CD1c-positive myeloid dendritic cell (primary cell): ENCODE measurements at regions not wholly inside any gene's neighbourhood (a gene's known extent, or its start where the extent isn't known, plus 50 kb on each side); places are given as distances from the start of the nearest gene placed in this dataset.

Experiments
- DNase-seq: peaks from one replicate; pipeline ENCODE4 v3.0.0-alpha.2; 2016; ENCODE audit errors: extremely low spot score

- no peak for DNase-seq
Measured at GRCh38 chr10:131771634-131772358, 129.0 kb upstream of the PPP2R2D start.

GRCh38 chr10:131772441-131772840 is 128.4 kb upstream of the PPP2R2D start:
- DNase-seq: no peak

GRCh38 chr10:131773370-131774343 is 127.2 kb upstream of the PPP2R2D start:
- no peak for DNase-seq

DNA sequence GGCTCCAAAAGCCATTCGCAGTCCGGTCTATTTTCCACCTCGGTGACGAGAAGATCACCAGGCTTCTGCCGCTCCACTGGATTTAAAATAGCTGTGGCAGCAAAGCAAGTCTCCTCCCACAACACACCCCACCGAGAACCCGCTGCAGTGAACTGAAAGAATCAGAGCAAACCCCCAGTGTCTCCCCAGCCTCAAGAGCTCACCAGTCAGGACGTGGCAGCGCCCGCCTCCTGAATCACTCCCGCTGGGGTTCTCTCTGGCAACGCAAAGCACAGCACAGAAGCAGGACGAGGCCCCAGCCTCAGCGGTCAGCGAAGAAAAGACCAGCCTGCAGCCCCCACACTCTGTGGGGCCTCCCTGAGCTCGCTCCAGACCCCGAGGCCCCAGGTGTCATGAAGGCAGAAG is 126.1 kb upstream of the PPP2R2D start:
- DNase-seq: no peak

DNA sequence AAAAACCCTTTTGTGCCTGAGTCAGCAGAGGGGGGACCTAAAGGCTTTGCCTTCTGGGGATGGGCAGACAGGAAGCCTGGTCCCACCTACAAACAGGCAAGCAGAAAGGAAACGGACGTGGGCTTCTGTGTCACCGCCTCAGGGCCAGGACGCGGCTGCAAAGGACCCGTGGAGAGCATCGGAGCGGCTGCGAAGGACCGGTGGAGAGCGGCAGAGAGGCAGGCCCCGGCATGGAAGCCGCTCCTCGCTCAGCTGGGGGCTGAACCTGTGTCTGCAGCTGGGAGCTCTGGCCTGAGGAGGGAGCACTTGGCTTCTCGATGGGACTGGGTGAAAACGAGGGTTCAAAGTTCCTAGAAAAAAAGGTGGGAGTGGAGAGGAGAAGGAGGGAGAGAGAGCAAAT is 125.4 kb upstream of the PPP2R2D start:
- no peak for DNase-seq

- DNase-seq: no peak
Measured at GRCh38 chr10:131775833-131776232, 125.0 kb upstream of the PPP2R2D start.

- no peak for DNase-seq
Measured at GRCh38 chr10:131776496-131776895, 124.3 kb upstream of the PPP2R2D start.

- no peak for DNase-seq
Measured at GRCh38 chr10:131777162-131777561, 123.6 kb upstream of the PPP2R2D start.

DNA sequence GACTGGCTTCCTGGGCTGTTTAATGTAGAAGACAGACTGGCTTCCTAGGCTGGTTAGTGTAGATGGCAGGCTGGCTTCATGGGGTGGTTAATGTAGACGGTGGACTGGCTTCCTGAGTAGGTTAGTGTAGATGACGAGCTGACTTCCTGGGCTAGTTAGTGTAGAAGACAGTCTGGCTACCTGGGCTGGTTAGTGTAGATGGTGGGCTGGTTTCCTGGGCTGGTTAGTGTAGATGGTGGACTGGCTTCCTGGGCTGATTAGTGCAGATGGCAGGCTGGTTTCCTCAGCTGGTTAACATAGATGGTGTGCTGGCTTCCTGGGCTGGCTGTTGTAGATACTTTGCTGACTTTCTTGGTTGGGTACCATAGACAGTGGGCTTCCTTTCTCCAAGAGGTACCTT is 122.9 kb upstream of the PPP2R2D start:
- no peak for DNase-seq

DNA sequence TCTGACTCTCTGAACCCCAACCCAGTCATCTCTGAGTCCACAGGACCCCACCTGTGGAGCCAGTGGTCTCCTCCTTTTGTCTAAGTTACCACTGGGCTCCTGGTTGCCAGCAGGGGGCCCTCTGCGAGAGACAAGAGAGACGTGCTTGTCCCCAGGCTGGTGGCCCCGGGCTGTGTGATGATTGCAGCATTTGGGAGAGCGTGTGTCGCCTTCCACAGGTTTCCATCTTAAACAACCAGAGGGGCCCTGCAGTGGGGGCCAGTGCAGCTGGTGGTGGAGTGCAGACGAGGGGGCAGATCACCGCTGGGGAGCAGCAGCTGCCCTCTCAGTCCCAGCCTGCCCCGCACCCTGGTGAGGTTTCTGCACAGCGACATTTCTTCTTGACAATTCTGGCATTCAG is 122.4 kb upstream of the PPP2R2D start:
- DNase-seq: no peak

GRCh38 chr10:131778842-131779241 is 122.0 kb upstream of the PPP2R2D start:
- DNase-seq: no peak

GRCh38 chr10:131779661-131780394 is 121.0 kb upstream of the PPP2R2D start:
- no peak for DNase-seq

DNA sequence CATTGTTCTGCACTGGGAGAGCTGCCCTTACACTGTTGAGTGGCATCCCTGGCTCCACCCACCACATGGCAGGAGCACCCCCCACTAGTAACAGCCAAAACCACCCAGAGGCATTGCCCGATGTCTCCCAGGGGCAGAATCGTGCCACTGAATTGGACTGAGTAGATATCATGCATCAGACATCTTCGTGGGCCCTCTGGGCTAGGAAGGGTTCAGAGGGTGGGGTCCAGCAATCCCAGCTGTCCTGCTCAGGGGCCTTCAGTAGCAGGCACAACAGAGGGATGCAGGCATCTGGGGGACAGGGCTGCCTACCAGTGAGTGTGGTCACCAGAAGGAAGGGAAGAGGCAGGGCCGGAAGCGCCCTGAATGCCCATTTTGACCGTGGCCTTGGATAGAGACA is 119.7 kb upstream of the PPP2R2D start:
- no peak for DNase-seq

DNA sequence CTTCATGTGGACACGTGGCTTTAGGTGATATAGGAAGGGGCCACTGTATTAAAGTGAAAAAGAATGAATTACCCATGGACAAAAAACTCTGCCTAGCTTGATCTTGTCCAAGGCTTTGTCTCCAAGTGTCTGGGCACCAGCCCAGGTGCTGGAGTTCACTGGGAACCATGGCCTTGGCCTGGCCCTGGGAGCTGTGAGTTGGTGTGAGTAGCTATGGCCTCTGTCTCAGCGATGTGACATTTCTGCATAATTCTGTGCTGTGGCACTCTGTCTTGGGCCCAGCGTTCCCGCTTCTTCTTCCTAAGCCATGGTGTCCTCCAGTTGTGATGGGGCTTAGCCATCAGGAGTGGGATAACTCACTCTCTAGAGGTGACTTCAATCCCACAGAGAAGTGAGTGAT is 119.0 kb upstream of the PPP2R2D start:
- DNase-seq: no peak

- no peak for DNase-seq
Measured at GRCh38 chr10:131784363-131785120, 116.3 kb upstream of the PPP2R2D start.

GRCh38 chr10:131785121-131785460 is 115.7 kb upstream of the PPP2R2D start:
- no peak for DNase-seq

DNA sequence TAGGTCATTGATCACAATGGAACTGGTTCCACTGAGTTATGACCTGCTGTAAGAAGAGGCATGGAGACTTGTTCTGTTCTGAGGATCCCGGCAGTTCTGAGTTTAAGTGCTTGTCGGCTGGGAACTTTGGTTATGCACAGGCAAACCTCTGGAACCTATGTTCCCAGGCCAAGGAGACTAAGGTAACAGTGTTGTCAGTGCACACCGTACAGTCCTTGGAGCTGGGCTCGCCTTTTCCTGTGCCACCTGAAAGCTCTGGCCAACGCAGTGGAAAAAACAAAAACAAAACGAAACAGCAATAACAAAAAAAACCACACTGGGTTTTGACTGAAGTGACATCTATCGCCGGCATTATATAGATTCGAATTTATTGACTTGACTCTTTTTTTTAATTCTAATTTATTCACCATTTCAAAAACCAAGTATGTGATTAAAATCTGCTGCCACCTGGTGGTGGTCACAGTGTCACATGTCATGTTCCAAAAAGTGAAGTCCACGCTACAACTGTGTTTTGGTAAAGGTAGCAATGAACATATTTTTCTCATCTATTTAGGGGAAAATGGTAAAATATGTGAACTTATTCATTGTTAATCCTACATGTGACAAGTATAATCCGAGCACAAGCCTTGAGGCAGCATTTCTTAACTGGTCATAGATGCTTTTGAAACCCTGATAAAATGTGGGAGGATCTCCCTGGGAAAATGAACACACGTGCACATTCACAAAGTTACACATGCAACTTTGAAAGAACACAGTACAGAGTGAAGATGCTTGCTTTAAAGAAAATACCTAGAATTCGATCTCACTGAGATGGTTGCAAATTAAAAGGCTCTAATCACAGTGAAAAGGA is 113.8 kb upstream of the PPP2R2D start:
- DNase-seq: peak; percentile 28

GRCh38 chr10:131787961-131788360 is 112.8 kb upstream of the PPP2R2D start:
- DNase-seq: no peak

DNA sequence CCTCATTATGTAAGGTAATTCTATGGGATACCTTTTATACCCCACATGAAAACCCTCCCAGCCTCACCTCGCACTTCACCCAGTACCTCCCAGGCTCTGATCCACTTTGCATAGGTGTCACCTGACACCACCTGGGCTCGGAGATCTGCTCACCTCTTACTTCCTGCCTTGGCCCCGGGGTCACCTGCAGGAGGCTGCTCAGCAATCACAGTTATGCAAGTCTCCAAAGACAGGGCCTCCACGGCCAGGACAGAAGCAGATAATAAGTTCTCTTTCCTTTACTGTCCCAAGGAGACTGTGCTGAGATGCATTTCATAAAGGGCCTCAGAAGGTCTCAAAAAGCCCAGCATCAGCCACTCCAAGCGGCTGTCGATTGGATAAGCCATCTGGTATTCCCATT is 112.4 kb upstream of the PPP2R2D start:
- DNase-seq: no peak

DNA sequence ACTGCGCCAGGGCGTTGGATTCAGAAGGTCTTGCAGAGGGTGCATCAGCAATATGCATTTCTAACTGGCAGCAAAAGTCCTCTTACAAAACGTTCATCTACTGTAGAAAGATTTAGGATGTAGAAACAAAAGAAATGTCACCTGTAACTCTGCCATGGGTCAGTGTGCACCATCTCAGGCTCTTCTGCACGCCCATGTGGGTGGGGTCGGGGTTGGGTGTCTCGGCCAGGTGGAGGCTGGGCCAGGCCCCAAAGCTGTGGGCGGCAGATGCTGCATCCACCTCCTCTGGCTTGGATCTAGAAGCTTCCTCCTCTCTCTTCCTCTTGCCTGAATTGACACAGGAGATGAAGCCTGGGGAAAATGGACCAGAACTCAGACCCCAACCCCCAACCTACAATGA is 111.3 kb upstream of the PPP2R2D start:
- DNase-seq: no peak

DNA sequence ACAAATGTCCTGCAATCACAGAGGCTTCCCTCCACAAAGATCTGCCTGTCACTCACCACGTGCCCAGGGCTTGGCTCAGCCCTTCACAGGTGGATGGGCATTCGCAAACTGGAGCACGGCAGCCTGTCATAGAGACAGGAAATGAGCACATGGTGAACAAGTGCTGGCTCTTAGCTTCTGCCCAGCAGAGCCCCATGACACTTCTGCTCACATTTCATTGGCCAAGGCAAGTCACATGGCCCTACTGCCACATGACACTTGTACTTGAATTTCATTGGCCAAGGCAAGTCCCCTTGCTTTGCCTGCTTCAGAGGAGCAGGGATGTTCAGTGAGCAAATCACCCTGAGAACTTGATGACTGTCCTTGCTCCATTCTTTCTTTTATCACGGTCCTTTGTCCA is 110.8 kb upstream of the PPP2R2D start:
- no peak for DNase-seq
